RWPE1 (cell line): ENCODE measurements at regions not wholly inside any gene's neighbourhood (a gene's known extent, or its start where the extent isn't known, plus 50 kb on each side); places are given as distances from the start of the nearest gene placed in this dataset.

Source experiments
- CTCF ChIA-PET: fragments of 350-600 bp; sonication (Branson Sonifier 250); formaldehyde crosslinking; extraction: SDS; loops from one replicate; lab custom pipeline; 2021; lab: Yijun Ruan, JAX
- POLR2A ChIA-PET: fragments of 400-600 bp; formaldehyde crosslinking; extraction: SDS; loops from one replicate; lab custom pipeline; 2020; ENCODE audit warnings: antibody characterized with exemption; ENCODE audit not compliant: low non-redundant PET; lab: Yijun Ruan, JAX
- DNase-seq: peaks from one replicate; pipeline ENCODE4 v3.0.0; 2012; ENCODE audit warnings: low spot score
- H3K27ac ChIP-seq: fragments of 450-650 bp; 2 replicates; pipeline ENCODE4 v1.5.1; 2017
- CTCF ChIP-seq: fragments of 450-650 bp; conservative IDR thresholded peaks from 2 replicates; pipeline ENCODE4 v1.5.1; 2017; ENCODE audit warnings: low read depth, mild to moderate bottlenecking

DNA sequence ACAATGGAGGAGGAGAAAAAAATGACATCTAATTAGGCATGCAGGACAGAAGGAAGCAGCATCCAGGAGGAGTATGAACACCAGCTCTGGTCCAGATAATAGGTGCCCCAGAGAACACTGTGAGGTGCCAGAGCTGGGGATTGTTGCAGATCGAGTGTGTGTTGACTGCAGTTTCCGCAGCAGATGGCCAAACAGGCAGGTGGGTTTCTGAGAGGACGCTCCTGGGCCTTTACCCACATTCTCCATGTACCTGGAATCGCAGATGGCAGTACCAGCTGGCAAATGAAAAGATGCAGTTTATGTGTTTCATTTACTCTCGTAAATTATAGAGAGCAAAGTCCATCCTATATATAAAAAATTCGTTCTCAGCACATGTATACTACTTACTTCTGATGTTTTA, 182.2 kb upstream of the ISL1 start:
- ChIA-PET CTCF (interaction anchor here (0.6 kb wide), 2 partner anchors 47 to 222 kb away, joined by 3 read pairs; no protein-coding TSS in a partner anchor), POLR2A (no interaction called here)
- no peak overlapping the region for H3K27ac ChIP-seq
- no peak for DNase-seq
- no peak for TF ChIP-seq CTCF

- no peak for TF ChIP-seq CTCF
- CTCF ChIA-PET, result interaction anchor here (0.6 kb wide), 1 partner anchor 222 kb away, joined by 3 read pairs; no protein-coding TSS in a partner anchor
- POLR2A ChIA-PET, result no interaction called here
- H3K27ac ChIP-seq, result no peak overlapping the region
- DNase-seq, result no peak
Observed at GRCh38 chr5:51201708-51202107, 181.5 kb upstream of the ISL1 start.

DNA sequence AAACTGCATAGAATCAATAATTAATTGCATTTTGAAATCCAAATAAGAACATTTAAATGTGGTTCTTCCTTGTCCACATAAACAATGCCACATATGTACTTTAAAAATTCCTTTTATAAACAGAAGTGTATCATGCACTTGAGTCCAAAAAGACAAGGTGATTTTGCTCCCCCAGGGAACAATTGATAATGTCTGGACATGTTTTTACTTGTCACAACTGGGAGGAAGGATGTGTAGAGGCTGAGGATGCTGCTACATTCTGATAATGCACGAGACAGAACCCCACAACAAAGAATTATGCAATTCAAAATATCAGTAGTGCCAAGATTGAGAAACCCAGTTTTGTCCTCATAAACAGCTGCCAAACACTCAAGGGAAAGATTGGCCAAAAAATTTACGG, 181.1 kb upstream of the ISL1 start:
- TF ChIP-seq CTCF, result no peak
- ChIA-PET CTCF (no interaction called here), POLR2A (no interaction called here)
- DNase-seq, result no peak
- H3K27ac ChIP-seq, result no peak overlapping the region

DNA sequence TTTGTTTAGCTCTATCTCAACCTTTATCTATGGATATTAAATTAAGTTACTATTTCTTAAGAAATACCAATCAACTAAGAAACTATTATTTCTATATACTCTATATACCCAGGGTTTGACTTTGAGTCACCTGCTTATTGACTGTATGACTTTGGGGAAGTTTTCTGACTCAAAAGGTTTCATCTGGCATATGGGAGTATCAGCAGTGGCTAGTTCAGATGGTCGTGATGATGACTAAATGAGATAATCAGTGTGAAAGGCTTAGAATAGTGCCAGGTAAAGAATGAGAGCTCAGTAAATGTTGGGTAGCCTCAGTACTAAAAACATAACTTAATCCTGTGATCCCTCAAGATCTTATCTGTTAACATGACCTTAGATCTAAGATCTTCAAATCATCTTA, 179.7 kb upstream of the ISL1 start:
- ChIA-PET POLR2A (no interaction called here), CTCF (interaction anchor here (0.6 kb wide), 1 partner anchor 117 kb away, joined by 8 read pairs; no protein-coding TSS in a partner anchor)
- DNase-seq, result no peak
- TF ChIP-seq CTCF, result no peak
- no peak overlapping the region for H3K27ac ChIP-seq

- ChIA-PET POLR2A (no interaction called here), CTCF (interaction anchor here (0.6 kb wide), 1 partner anchor 74 kb away, joined by 3 read pairs; no protein-coding TSS in a partner anchor)
- no peak for TF ChIP-seq CTCF
- DNase-seq, result no peak
- H3K27ac ChIP-seq, result no peak overlapping the region
Observed at GRCh38 chr5:51208296-51208695, 175.0 kb upstream of the ISL1 start.

DNA sequence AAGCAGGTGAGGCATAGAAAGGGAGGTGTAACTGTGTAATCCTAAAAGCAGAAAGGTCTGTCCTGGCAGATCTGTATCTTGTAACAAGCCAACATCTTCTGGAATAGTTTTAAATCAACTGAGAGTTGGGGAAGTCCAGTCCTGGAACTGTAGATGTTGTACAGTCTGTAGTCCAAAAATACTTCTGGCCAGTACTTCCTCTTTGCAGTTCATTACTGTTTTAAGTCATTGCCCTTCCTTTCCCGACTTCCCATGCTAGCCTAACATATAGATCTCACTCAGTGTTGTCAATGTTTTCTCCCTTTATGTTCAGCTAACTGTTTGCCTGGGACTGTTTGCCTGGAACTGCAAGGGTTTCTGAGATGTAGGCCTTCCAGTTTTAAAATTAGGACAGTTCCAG, 168.5 kb upstream of the ISL1 start:
- no peak for DNase-seq
- no peak overlapping the region for H3K27ac ChIP-seq
- no peak for TF ChIP-seq CTCF
- CTCF ChIA-PET, result no interaction called here
- POLR2A ChIA-PET, result no interaction called here
